Breast epithelium (tissue), 4 donors: ENCODE measurements at regions not wholly inside any gene's neighbourhood (a gene's known extent, or its start where the extent isn't known, plus 50 kb on each side); places are given as distances from the start of the nearest gene placed in this dataset.

Experiments used
- DNase-seq, 2 donors: peaks; one replicate each; pipeline ENCODE4 v3.0.0-alpha.2; 2019; ENCODE audit warnings: low spot score in 2 of 2
- H3K27ac ChIP-seq, 2 donors: fragments of 200-600 bp; sonication (generic) in 1 of 2; one replicate each; pipeline ENCODE4 v1.5.1; 2016 to 2019; ENCODE audit warnings: mild to moderate bottlenecking in 1 of 2
- H3K27me3 ChIP-seq, 2 donors: fragments of 200-600 bp; sonication (generic) in 1 of 2; one replicate each; pipeline versions ENCODE4 v1.5.1 to v1.6.0; 2017 to 2019; ENCODE audit warnings: control low read depth in 1 of 2, mild to moderate bottlenecking in 1 of 2
- H3K36me3 ChIP-seq: fragments of 200-600 bp; one replicate; pipeline ENCODE4 v1.5.1; 2019
- H3K4me1 ChIP-seq, 2 donors: fragments of 200-600 bp; sonication (generic); one replicate each; pipeline ENCODE4 v1.5.1; 2016 to 2019; ENCODE audit warnings: control low read depth in 1 of 2
- H3K4me3 ChIP-seq, 3 donors: fragments of 200-600 bp; sonication (generic); 1 replicate in 2 of 3; 2 replicates in 1 of 3; pipeline ENCODE4 v1.5.1; 2016 to 2019; ENCODE audit warnings: mild to moderate bottlenecking in 3 of 3, moderate library complexity in 2 of 3
- H3K9me3 ChIP-seq, 2 donors: fragments of 200-600 bp; sonication (generic) in 1 of 2; one replicate each; pipeline ENCODE4 v1.5.1; 2016 to 2019; ENCODE audit warnings: control low read depth in 1 of 2
- POLR2A ChIP-seq: fragments of 450-650 bp; IDR thresholded peaks from one replicate; pipeline ENCODE4 v1.6.1; 2016; ENCODE audit warnings: antibody characterized with exemption, mild to moderate bottlenecking, moderate library complexity
- POLR2AphosphoS5 ChIP-seq, 3 donors: sonication (generic); formaldehyde crosslinking; IDR thresholded peaks; one replicate each; pipeline ENCODE4 v1.6.1; 2017; ENCODE audit warnings: antibody characterized with exemption in 3 of 3
- intact Hi-C: fragments of 100-400 bp; cut with DNase I; formaldehyde crosslinking; loops from one replicate; pipeline ENCODE4 v1.15.1; 2023; ENCODE audit warnings: low total_unique reads
- TF ChIP-seq, protein P1 (sequence below), 3 donors: fragments of 450-650 bp; IDR thresholded peaks; one replicate each; pipeline ENCODE4 v1.5.1; 2016 to 2017; ENCODE audit warnings: antibody characterized with exemption in 3 of 3, mild to moderate bottlenecking in 3 of 3, moderate library complexity in 3 of 3

DNA sequence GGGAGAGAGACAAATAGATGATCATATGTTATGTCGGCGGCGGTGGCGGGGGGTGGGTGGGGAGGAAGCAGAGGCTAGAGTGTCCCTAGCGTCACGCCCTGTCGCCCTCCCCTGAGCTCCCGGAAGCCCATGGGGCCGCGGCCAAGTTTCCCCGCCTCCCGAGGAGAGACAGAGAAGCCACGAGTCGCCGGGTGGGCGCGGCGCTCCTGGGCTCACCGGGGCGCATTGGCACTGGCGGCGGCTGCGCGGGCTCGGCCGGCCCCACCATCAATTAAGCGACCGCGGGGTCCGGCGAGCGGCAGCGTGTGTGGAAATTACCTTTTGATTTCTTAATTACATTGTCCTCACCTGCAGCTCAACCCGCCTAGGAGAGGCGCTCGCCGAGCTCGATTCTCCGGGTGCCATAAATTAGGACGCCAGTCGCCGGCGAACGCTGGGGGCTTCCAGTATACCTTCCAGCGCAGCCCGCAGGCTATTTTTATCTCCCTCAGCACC is 119.9 kb upstream of the LHX5 start:
- peak overlapping the region in 1 of 3 donors; percentile 41 for H3K4me3 ChIP-seq
- no peak for DNase-seq
- no peaks in the 10 kb centered on the region for H3K4me1 ChIP-seq
- H3K27me3 ChIP-seq: peaks cover 0 to 55% of the 10 kb centered on the region in 2 donors
- no peak overlapping the region for H3K27ac ChIP-seq
- TF ChIP-seq POLR2A: no peak
- no peak for TF ChIP-seq POLR2AphosphoS5 (IDR thresholded peaks at IDR 0.05)
- TF ChIP-seq, protein P1, sequence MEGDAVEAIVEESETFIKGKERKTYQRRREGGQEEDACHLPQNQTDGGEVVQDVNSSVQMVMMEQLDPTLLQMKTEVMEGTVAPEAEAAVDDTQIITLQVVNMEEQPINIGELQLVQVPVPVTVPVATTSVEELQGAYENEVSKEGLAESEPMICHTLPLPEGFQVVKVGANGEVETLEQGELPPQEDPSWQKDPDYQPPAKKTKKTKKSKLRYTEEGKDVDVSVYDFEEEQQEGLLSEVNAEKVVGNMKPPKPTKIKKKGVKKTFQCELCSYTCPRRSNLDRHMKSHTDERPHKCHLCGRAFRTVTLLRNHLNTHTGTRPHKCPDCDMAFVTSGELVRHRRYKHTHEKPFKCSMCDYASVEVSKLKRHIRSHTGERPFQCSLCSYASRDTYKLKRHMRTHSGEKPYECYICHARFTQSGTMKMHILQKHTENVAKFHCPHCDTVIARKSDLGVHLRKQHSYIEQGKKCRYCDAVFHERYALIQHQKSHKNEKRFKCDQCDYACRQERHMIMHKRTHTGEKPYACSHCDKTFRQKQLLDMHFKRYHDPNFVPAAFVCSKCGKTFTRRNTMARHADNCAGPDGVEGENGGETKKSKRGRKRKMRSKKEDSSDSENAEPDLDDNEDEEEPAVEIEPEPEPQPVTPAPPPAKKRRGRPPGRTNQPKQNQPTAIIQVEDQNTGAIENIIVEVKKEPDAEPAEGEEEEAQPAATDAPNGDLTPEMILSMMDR (IDR thresholded peaks at IDR 0.05): no peak
- H3K9me3 ChIP-seq: peaks cover 0 to 8% of the 10 kb centered on the region in 2 donors
- intact Hi-C loops: no loop called here
- no peaks in the 10 kb centered on the region for H3K36me3 ChIP-seq

DNA sequence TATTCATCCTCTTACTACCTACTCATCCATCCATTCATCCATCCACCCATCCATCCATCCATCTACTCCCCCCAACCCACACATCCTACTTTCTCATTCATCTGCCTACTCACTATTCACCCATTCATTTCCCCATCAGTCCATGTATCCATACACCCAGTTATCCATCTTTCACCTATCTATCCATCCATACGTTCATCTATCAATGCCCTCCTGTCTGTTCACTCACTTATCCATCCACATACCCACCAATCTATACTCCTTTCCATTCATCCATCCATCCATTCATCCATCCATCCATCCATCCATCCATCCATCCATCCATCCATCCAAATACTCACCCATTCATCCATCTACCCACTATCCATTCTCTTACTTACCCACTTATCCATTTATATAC is 117.8 kb upstream of the LHX5 start:
- Histone ChIP-seq H3K27ac (no peak overlapping the region), H3K36me3 (no peaks in the 10 kb centered on the region), H3K9me3 (no peaks in the 10 kb centered on the region), H3K4me1 (no peaks in the 10 kb centered on the region), H3K27me3 (peaks cover 0 to 55% of the 10 kb centered on the region in 2 donors), H3K4me3 (no peak overlapping the region)
- TF ChIP-seq, protein P1 (IDR thresholded peaks at IDR 0.05): no peak
- DNase-seq: no peak
- intact Hi-C loops: no loop called here

GRCh38 chr12:113587720-113588119 is 116.0 kb upstream of the LHX5 start:
- no peaks in the 10 kb centered on the region for H3K4me1 ChIP-seq
- H3K27me3 ChIP-seq: peaks cover 0 to 61% of the 10 kb centered on the region in 2 donors
- H3K9me3 ChIP-seq: no peaks in the 10 kb centered on the region
- H3K4me3 ChIP-seq: no peak overlapping the region
- intact Hi-C loops: no loop called here
- H3K27ac ChIP-seq: no peak overlapping the region
- no peak for DNase-seq
- TF ChIP-seq POLR2AphosphoS5 (IDR thresholded peaks at IDR 0.05): no peak
- TF ChIP-seq, protein P1 (IDR thresholded peaks at IDR 0.05): no peak
- no peak for TF ChIP-seq POLR2A
- no peaks in the 10 kb centered on the region for H3K36me3 ChIP-seq

DNA sequence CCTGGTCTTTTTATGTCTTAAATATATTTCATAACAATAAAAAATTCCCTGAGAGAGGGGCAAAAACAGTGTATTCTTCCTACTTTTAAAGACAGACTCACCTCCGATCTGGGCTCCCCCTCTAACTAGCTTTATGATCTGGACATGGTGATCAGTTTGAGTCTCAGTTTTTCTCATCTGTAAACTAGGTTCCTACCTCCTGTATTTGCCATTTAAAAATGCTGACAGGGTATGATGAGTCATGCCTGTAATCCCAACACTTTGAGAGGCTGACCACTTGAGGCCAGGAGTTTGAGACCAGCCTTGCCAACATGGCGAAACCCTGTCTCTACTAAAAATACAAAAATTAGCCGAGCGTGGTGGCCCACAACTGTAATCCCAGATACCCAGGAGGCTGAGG is 114.8 kb upstream of the LHX5 start:
- DNase-seq: no peak
- Histone ChIP-seq H3K27me3 (peaks cover 0 to 53% of the 10 kb centered on the region in 2 donors), H3K27ac (no peak overlapping the region), H3K4me3 (no peak overlapping the region), H3K9me3 (no peaks in the 10 kb centered on the region), H3K4me1 (no peaks in the 10 kb centered on the region), H3K36me3 (no peaks in the 10 kb centered on the region)
- TF ChIP-seq POLR2AphosphoS5 (IDR thresholded peaks at IDR 0.05) (no peak), POLR2A (no peak)
- TF ChIP-seq, protein P1 (IDR thresholded peaks at IDR 0.05): no peak
- intact Hi-C loops: no loop called here

DNA sequence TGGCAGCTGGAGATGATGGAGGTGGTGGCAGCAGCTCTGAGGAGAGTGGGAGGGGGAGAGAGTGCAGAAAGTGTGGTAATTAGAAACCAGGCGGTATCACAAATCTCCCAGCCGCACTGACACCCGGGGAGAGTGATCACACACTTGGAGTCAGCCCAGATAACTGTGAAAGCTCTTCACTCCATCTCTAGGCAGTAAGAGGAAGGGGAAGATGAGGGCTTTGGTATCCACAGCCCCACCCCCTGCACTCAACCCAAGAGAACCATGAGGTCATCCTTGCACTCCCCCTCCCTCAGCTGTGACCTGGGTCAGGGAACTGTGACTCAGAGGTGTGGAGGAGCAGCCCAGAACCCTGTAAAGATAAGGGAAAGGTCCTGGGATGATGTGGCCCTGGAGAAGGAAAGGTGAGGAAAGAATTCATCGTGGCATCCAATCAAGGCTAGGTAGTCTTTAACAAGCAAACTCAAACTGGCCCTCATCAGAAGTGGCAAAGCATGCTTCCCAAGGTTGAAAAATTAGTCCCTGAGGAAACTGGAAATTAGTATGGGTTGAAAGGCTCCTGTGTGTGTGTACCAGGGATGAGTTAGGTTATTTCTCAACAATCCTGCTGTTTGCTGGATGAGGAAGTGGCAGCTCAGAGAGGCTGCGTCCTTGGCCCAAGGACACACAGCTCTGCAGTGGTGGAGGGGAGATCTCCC is 111.0 kb upstream of the LHX5 start:
- H3K9me3 ChIP-seq: peaks cover 0 to 7% of the 10 kb centered on the region in 2 donors
- H3K4me3 ChIP-seq: no peak overlapping the region
- no peaks in the 10 kb centered on the region for H3K36me3 ChIP-seq
- no peaks in the 10 kb centered on the region for H3K4me1 ChIP-seq
- no peak overlapping the region for H3K27ac ChIP-seq
- peaks cover 0 to 45% of the 10 kb centered on the region in 2 donors for H3K27me3 ChIP-seq
- TF ChIP-seq POLR2A: no peak
- TF ChIP-seq POLR2AphosphoS5 (IDR thresholded peaks at IDR 0.05): no peak
- TF ChIP-seq, protein P1 (IDR thresholded peaks at IDR 0.05): no peak
- no peak for DNase-seq
- intact Hi-C loops: no loop called here
